ENCODE measurements at regions not wholly inside any gene's neighbourhood (a gene's known extent, or its start where the extent isn't known, plus 50 kb on each side); places are given as distances from the start of the nearest gene placed in this dataset.

DNA sequence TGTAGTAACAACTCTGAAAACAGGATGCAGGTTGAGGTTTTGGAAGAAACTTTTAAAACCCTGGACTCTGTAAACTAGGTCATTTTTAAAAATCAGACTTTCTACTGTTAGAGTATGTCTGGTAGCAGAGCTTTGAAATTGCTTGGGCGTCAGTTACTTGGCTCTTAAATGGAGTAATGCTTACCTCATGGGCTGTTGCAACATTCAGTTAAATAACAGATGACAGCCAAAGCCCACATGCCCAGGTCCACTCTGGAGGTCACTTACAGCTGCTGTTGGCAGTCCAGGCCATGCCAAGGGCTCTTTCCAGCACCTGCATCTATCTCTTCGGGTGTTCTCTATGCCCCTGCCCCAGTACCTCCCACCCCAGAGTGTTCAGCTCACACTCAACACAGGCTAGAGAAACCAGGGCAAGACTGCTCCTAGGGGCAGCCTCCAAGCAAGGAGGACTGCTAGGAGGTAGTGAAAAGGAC lies 96.4 kb downstream of the BANF2 start:
- Histone ChIP-seq H2AK5ac (ENCODE audit: low read depth, low read length) (peak overlapping the region; percentile 15; the same call in 1 of the 2 replicates), H2AFZ (replicated peaks; ENCODE audit: low read length, poor library complexity) (no peak overlapping the region), H3K27ac (ENCODE audit: insufficient read depth, low read length) (no peak overlapping the region), H4K91ac (ENCODE audit: insufficient read depth, low read depth, low read length) (no peak overlapping the region), H3K4me1 (ENCODE audit: control insufficient read depth, insufficient read depth, low read length) (peaks cover 2% of the 10 kb centered on the region; the same call in 1 of the 2 replicates), H3K18ac (ENCODE audit: low read depth, low read length) (no peak overlapping the region), H2BK15ac (ENCODE audit: low read depth, low read length) (no peak overlapping the region), H4K5ac (ENCODE audit: low read depth, low read length) (no peak overlapping the region), H3K23ac (ENCODE audit: low read depth, low read length) (no peak overlapping the region), H3K9me3 (ENCODE audit: control insufficient read depth, insufficient read depth, low read length) (peaks cover 8% of the 10 kb centered on the region; the same call in 1 of the 2 replicates), H3K14ac (replicated peaks; ENCODE audit: low read depth, low read length) (no peak overlapping the region), H4K8ac (ENCODE audit: low read depth in 2 of 2, low read length in 2 of 2) (no peak overlapping the region), H3K4ac (ENCODE audit: low read depth, low read length) (no peak overlapping the region), H3K4me2 (ENCODE audit: low read depth, low read length) (no peak overlapping the region), H3K36me3 (ENCODE audit: control insufficient read depth, insufficient read depth, low read length) (no peaks in the 10 kb centered on the region), H3K27me3 (ENCODE audit: control insufficient read depth, insufficient read depth, low read length) (peaks cover 2% of the 10 kb centered on the region; the same call in 1 of the 2 replicates), H2BK20ac (ENCODE audit: low read depth, low read length) (no peak overlapping the region), H2BK120ac (ENCODE audit: low read depth, low read length) (no peak overlapping the region), H4K20me1 (ENCODE audit: insufficient read depth, low read length) (no peaks in the 10 kb centered on the region), H3K79me1 (ENCODE audit: low read depth in 1 of 2, low read length in 2 of 2) (no peaks in the 10 kb centered on the region), H3K9ac (ENCODE audit: low read depth, low read length) (no peak overlapping the region), H3K4me3 (ENCODE audit: insufficient read depth, low read depth, low read length) (no peak overlapping the region), H2BK5ac (ENCODE audit: low read depth, low read length, poor library complexity, severe bottlenecking) (no peak overlapping the region), H3K9me1 (ENCODE audit: insufficient read depth, low read length) (peaks cover 5% of the 10 kb centered on the region; the same call in 1 of the 2 replicates), H3K56ac (ENCODE audit: extremely low read depth, insufficient read depth, low read length) (no peak overlapping the region), H2AK9ac (replicated peaks; ENCODE audit: low read depth, low read length, poor library complexity) (no peak overlapping the region)
- TF ChIP-seq CEBPB (IDR thresholded peaks at IDR 0.05; ENCODE audit: low read depth, low read length), result peak; percentile 90
- TF ChIP-seq, protein P1, sequence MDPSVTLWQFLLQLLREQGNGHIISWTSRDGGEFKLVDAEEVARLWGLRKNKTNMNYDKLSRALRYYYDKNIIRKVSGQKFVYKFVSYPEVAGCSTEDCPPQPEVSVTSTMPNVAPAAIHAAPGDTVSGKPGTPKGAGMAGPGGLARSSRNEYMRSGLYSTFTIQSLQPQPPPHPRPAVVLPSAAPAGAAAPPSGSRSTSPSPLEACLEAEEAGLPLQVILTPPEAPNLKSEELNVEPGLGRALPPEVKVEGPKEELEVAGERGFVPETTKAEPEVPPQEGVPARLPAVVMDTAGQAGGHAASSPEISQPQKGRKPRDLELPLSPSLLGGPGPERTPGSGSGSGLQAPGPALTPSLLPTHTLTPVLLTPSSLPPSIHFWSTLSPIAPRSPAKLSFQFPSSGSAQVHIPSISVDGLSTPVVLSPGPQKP (IDR thresholded peaks at IDR 0.05; ENCODE audit: borderline replicate concordance, low read depth, low read length), result no peak
- TF ChIP-seq MXI1 (IDR thresholded peaks at IDR 0.05; ENCODE audit: borderline replicate concordance, low read depth, low read length), result peak; percentile 36; the same call in 1 of the 2 replicates
- BruUV-seq (replicated peaks), result no TSS peak
- ChIA-PET CTCF (no interaction called here), POLR2A (ENCODE audit: unreplicated experiment) (no interaction called here)
- ATAC-seq (ENCODE audit: low read depth), result peak; percentile 84
- DNase-seq, result peak; percentile 68
- WGBS, 2 experiments (ENCODE audit: extremely low coverage in 2 of 2, insufficient read length in 1 of 2), result no CpG with 5 or more reads among the region's 2 CpGs
- intact Hi-C loops (cut with micrococcal nuclease), result no loop called here
- dilution Hi-C loops (cut with HindIII; ENCODE audit: low sequenced_read_pairs, unreplicated experiment), result no loop called here
- in situ Hi-C loops (cut with MboI; ENCODE audit: low sequenced_read_pairs), result no loop called here

All from IMR-90 (cell line).